NT2/D1 (cell line): ENCODE measurements at regions not wholly inside any gene's neighbourhood (a gene's known extent, or its start where the extent isn't known, plus 50 kb on each side); places are given as distances from the start of the nearest gene placed in this dataset.

Experiments used
- SUZ12 ChIP-seq: IDR thresholded peaks from 2 replicates; pipeline ENCODE4 v1.6.1; 2011; ENCODE audit not compliant: insufficient read length, insufficient read depth; ENCODE audit errors: extremely low read depth
- YY1 ChIP-seq: IDR thresholded peaks from 2 replicates; pipeline ENCODE4 v1.6.1; 2011; ENCODE audit not compliant: insufficient read length, insufficient read depth
- ZNF274 ChIP-seq: IDR thresholded peaks from 2 replicates; pipeline ENCODE4 v1.6.1; 2011; ENCODE audit warnings: mild to moderate bottlenecking, low read depth, low read length

DNA sequence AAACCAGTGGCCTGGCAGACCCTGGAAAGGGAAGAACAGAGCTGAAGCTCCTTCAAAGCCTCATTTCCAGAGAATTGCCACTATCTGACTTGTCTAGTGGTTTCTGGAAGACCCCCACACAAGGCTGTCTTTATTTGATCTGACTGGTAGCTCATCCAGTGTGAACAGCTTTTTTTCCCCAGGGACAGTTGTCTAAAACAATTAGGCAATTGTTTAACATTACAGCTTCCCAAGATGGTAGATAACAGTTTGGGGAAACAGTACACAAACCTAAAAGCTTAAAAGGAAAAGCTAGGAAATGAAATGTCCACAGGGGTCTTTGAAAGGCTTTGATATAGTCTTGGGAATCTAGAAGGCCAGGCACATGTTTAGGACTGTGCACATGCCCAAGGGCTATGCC is 203.4 kb upstream of the CTBP2 start:
- TF ChIP-seq YY1 (no peak), ZNF274 (no peak), SUZ12 (no peak)
